H1 (cell line): ENCODE measurements at regions not wholly inside any gene's neighbourhood (a gene's known extent, or its start where the extent isn't known, plus 50 kb on each side); places are given as distances from the start of the nearest gene placed in this dataset.

Experiments used
- CTCF ChIA-PET: fragments of 300-600 bp; sonication (Branson Sonifier 250); formaldehyde crosslinking; loops from one replicate; lab custom pipeline; 2021; ENCODE audit not compliant: partially characterized antibody; lab: Charles Lee
- POLR2A ChIA-PET: fragments of 300-600 bp; sonication (Branson Sonifier 250); formaldehyde crosslinking; loops from one replicate; lab custom pipeline; 2021; ENCODE audit warnings: inconsistent platforms; ENCODE audit not compliant: partially characterized antibody; lab: Charles Lee
- DNase-seq, 2 experiments: peaks; one replicate each; pipeline versions ENCODE4 v3.0.0 to v3.0.0-alpha.2; 2010 to 2022; ENCODE audit warnings: low spot score in 2 of 2, low read depth in 1 of 2, mixed read lengths in 1 of 2
- FAIRE-seq: peaks from 2 replicates; lab custom pipeline; 2011; peaks lifted over from hg19 to GRCh38; lab: Jason Lieb, UNC
- H2AFZ ChIP-seq: 2 replicates; pipeline ENCODE4 v1.8.1; 2012; ENCODE audit warnings: low read length, inconsistent platforms
- H2AK5ac ChIP-seq: 2 replicates; pipeline ENCODE4 v1.6.1; 2013; ENCODE audit warnings: low read depth, low read length
- H2BK120ac ChIP-seq: replicated peaks from 2 replicates; pipeline ENCODE3; 2013; ENCODE audit warnings: low read depth, low read length, inconsistent platforms
- H2BK12ac ChIP-seq: 2 replicates; pipeline ENCODE4 v1.6.1; 2013; ENCODE audit warnings: low read depth, low read length
- H2BK15ac ChIP-seq: 2 replicates; pipeline ENCODE4 v1.6.1; 2013; ENCODE audit warnings: low read length
- H2BK20ac ChIP-seq: 2 replicates; pipeline ENCODE4 v1.6.1; 2013; ENCODE audit warnings: low read length
- H2BK5ac ChIP-seq: 2 replicates; pipeline ENCODE4 v1.6.1; 2013; ENCODE audit warnings: low read depth, low read length
- H3K14ac ChIP-seq: 2 replicates; pipeline ENCODE4 v1.6.1; 2013; ENCODE audit warnings: inconsistent platforms; ENCODE audit not compliant: insufficient read length
- H3K18ac ChIP-seq: 2 replicates; pipeline ENCODE4 v1.6.1; 2013; ENCODE audit warnings: low read length; ENCODE audit errors: extremely low read depth
- H3K23ac ChIP-seq: 2 replicates; pipeline ENCODE4 v1.6.1; 2013; ENCODE audit warnings: inconsistent platforms; ENCODE audit not compliant: insufficient read length
- H3K23me2 ChIP-seq: 2 replicates; pipeline ENCODE4 v1.6.1; 2013; ENCODE audit warnings: low read depth, low read length
- H3K27ac ChIP-seq: 2 replicates; pipeline ENCODE4 v1.6.1; 2011; ENCODE audit warnings: low read depth, low read length, inconsistent platforms
- H3K27me3 ChIP-seq, 4 experiments: replicated peaks in 1 of 4; 1 replicate in 1 of 4; 2 replicates in 3 of 4; pipeline versions ENCODE4 v1.6.1 to v1.8.1; 2011 to 2013; ENCODE audit warnings: low read length in 3 of 4, mild to moderate bottlenecking in 3 of 4, inconsistent platforms in 2 of 4, mixed read lengths in 2 of 4, moderate library complexity in 1 of 4; ENCODE audit not compliant: control insufficient read depth in 3 of 4, insufficient read depth in 3 of 4; ENCODE audit errors: extremely low read depth in 1 of 4
- H3K36me3 ChIP-seq, 4 experiments: 2 replicates each; pipeline versions ENCODE4 v1.6.1 to v1.8.1; 2011 to 2013; ENCODE audit warnings: mild to moderate bottlenecking in 4 of 4, low read length in 3 of 4, moderate library complexity in 2 of 4, control low read depth in 1 of 4, inconsistent platforms in 1 of 4; ENCODE audit not compliant: insufficient read depth in 4 of 4, control insufficient read depth in 2 of 4
- H3K4ac ChIP-seq: replicated peaks from 2 replicates; pipeline ENCODE3; 2013; ENCODE audit warnings: low read length, low read depth, mixed read lengths, inconsistent platforms; ENCODE audit not compliant: insufficient read length
- H3K4me1 ChIP-seq, 4 experiments: replicated peaks in 1 of 4; 1 replicate in 1 of 4; 2 replicates in 3 of 4; pipeline versions ENCODE4 v1.6.1 to v1.8.1; 2011 to 2013; ENCODE audit warnings: low read length in 3 of 4, inconsistent platforms in 2 of 4, mixed read lengths in 1 of 4; ENCODE audit not compliant: insufficient read depth in 4 of 4, control insufficient read depth in 3 of 4
- H3K4me2 ChIP-seq, 2 experiments: 2 replicates each; pipeline versions ENCODE4 v1.6.1 to v1.8.1; 2011 to 2013; ENCODE audit warnings: low read depth in 2 of 2, low read length in 2 of 2, control low read depth in 1 of 2, inconsistent platforms in 1 of 2, mild to moderate bottlenecking in 1 of 2; ENCODE audit not compliant: insufficient read depth in 1 of 2
- H3K4me3 ChIP-seq, 4 experiments: fragments of 200-600, 300-600 bp in 1 of 4; sonication (generic), shearing (Covaris generic), sonication (Bioruptor Twin) in 1 of 4; 2 replicates each; pipeline versions ENCODE4 v1.5.1 to v1.8.1; 2011 to 2016; ENCODE audit warnings: low read length in 4 of 4, low read depth in 3 of 4, control low read depth in 2 of 4, inconsistent platforms in 2 of 4, mild to moderate bottlenecking in 2 of 4, mixed read lengths in 1 of 4, moderate library complexity in 1 of 4; ENCODE audit not compliant: insufficient read depth in 2 of 4; ENCODE audit errors: extremely low read depth in 1 of 4
- H3K56ac ChIP-seq: replicated peaks from 2 replicates; pipeline ENCODE3; 2013; ENCODE audit warnings: low read depth, mild to moderate bottlenecking, mixed read lengths, low read length, inconsistent platforms; ENCODE audit not compliant: insufficient read length
- H3K79me1 ChIP-seq: 2 replicates; pipeline ENCODE4 v1.6.1; 2013; ENCODE audit warnings: low read depth, low read length, control low read depth
- H3K79me2 ChIP-seq, 2 experiments: 2 replicates each; pipeline versions ENCODE4 v1.6.1 to v1.8.1; 2012 to 2013; ENCODE audit warnings: low read length in 2 of 2, mild to moderate bottlenecking in 2 of 2, inconsistent platforms in 1 of 2; ENCODE audit not compliant: insufficient read depth in 2 of 2, control insufficient read depth in 1 of 2
- H3K9ac ChIP-seq, 4 experiments: replicated peaks in 1 of 4; 1 replicate in 1 of 4; 2 replicates in 3 of 4; pipeline versions ENCODE4 v1.6.1 to v1.8.1; 2011 to 2013; ENCODE audit warnings: low read depth in 3 of 4, low read length in 3 of 4, control low read depth in 2 of 4, mild to moderate bottlenecking in 2 of 4, moderate library complexity in 2 of 4, inconsistent platforms in 1 of 4; ENCODE audit errors: extremely low read depth in 1 of 4
- H3K9me3 ChIP-seq, 2 experiments: 2 replicates each; pipeline versions ENCODE4 v1.6.1 to v1.8.1; 2012 to 2013; ENCODE audit warnings: mild to moderate bottlenecking in 2 of 2, moderate library complexity in 2 of 2, control low read depth in 1 of 2, inconsistent platforms in 1 of 2, low read depth in 1 of 2, low read length in 1 of 2, mixed read lengths in 1 of 2; ENCODE audit not compliant: insufficient read depth in 2 of 2
- H4K20me1 ChIP-seq, 2 experiments: replicated peaks in 1 of 2; 2 replicates each; pipeline versions ENCODE3 to v1.8.1; 2011 to 2013; ENCODE audit warnings: inconsistent platforms in 2 of 2, low read length in 2 of 2, mild to moderate bottlenecking in 1 of 2; ENCODE audit not compliant: insufficient read depth in 2 of 2, control insufficient read depth in 1 of 2
- H4K5ac ChIP-seq: 2 replicates; pipeline ENCODE4 v1.6.1; 2013; ENCODE audit warnings: low read length, low read depth, mixed read lengths, inconsistent platforms; ENCODE audit not compliant: insufficient read length
- H4K8ac ChIP-seq: 2 replicates; pipeline ENCODE4 v1.8.0; 2013; ENCODE audit warnings: mild to moderate bottlenecking, moderate library complexity, low read length, inconsistent platforms; ENCODE audit not compliant: insufficient read depth; ENCODE audit errors: extremely low read depth
- H4K91ac ChIP-seq: replicated peaks from 2 replicates; pipeline ENCODE3; 2013; ENCODE audit warnings: low read length, mixed read lengths, inconsistent platforms; ENCODE audit not compliant: insufficient read length
- ATF3 ChIP-seq: IDR thresholded peaks from 2 replicates; pipeline ENCODE4 v1.6.1; 2011; ENCODE audit warnings: low read depth, mild to moderate bottlenecking, low read length; ENCODE audit not compliant: insufficient read depth
- TBP ChIP-seq: IDR thresholded peaks from 2 replicates; pipeline ENCODE4 v1.6.1; 2011; ENCODE audit warnings: low read depth, low read length, improper control_type of control experiment
- USF2 ChIP-seq: IDR thresholded peaks from 2 replicates; pipeline ENCODE4 v1.6.1; 2011; ENCODE audit warnings: low read length, improper control_type of control experiment
- WGBS, 2 experiments: shearing (Covaris generic) in 1 of 2; methylation state at CpG; one replicate each; pipeline versions ENCODE4 v1.1.6 to v1.1.7; 2013 to 2015; ENCODE audit warnings: low lambda C conversion rate in 2 of 2, mixed read lengths in 2 of 2, inconsistent platforms in 1 of 2, low coverage in 1 of 2, missing lambda C conversion rate in 1 of 2; ENCODE audit not compliant: insufficient replicate concordance in 2 of 2, insufficient coverage in 1 of 2, insufficient read length in 1 of 2; ENCODE audit errors: extremely low coverage in 1 of 2, missing lambda C conversion rate in 1 of 2; 5-methylcytosine and 5-hydroxymethylcytosine counted together

- Histone ChIP-seq H3K18ac (no peak overlapping the region), H3K4me1 (peaks cover 0 to 4% (median 0%) of the 10 kb centered on the region in 4 experiments; a peak in 1 of 7 replicates), H3K4me2 (no peak overlapping the region), H3K23ac (no peak overlapping the region), H4K8ac (no peak overlapping the region), H3K27me3 (no peaks in the 10 kb centered on the region; a peak in 1 of 7 replicates), H3K4me3 (no peak overlapping the region), H2BK120ac (no peak overlapping the region), H2BK5ac (no peak overlapping the region), H2BK20ac (no peak overlapping the region), H3K14ac (no peak overlapping the region), H2AFZ (0 out of 2 replicates have a peak overlapping the region, but pooled peaks have one; percentile 9), H3K56ac (no peak overlapping the region), H3K79me2 (no peaks in the 10 kb centered on the region), H4K5ac (no peak overlapping the region), H2BK15ac (no peak overlapping the region), H3K4ac (no peak overlapping the region), H3K36me3 (no peaks in the 10 kb centered on the region), H3K79me1 (no peaks in the 10 kb centered on the region), H3K9ac (no peak overlapping the region), H3K27ac (no peak overlapping the region), H2BK12ac (no peak overlapping the region), H4K20me1 (no peaks in the 10 kb centered on the region), H2AK5ac (no peak overlapping the region), H3K23me2 (no peaks in the 10 kb centered on the region; the same call in 1 of the 2 replicates), H3K9me3 (no peaks in the 10 kb centered on the region), H4K91ac (no peak overlapping the region)
- WGBS, 2 experiments = 94% methylated on average over 8 of the region's 8 CpGs; no CpG with 5 or more reads in 1 of the 2 experiments
- DNase-seq = no peak
- POLR2A ChIA-PET = no interaction called here
- FAIRE-seq = no peak
- CTCF ChIA-PET = interaction anchor here (0.6 to 0.7 kb wide), 2 partner anchors 99 to 582 kb away, joined by 3 to 4 read pairs; no protein-coding TSS in a partner anchor
- TF ChIP-seq ATF3 (no peak), USF2 (no peak), TBP (no peak)
These were observed 154.1 kb upstream of the PELI2 start for GRCh38 chr14:55964091-55964490.
